ENCODE measurements at regions not wholly inside any gene's neighbourhood (a gene's known extent, or its start where the extent isn't known, plus 50 kb on each side); places are given as distances from the start of the nearest gene placed in this dataset.

GRCh38 chr4:29220761-29221160, 1499.4 kb upstream of the PCDH7 start:
- Histone ChIP-seq H3K9ac (ENCODE audit: low read length in 2 of 2) (no peak overlapping the region), H3K4me1 (ENCODE audit: control insufficient read depth, insufficient read depth, low read length) (no peaks in the 10 kb centered on the region), H3K36me3 (ENCODE audit: control insufficient read depth in 2 of 2, insufficient read depth in 2 of 2, low read length in 2 of 2) (no peaks in the 10 kb centered on the region), H3K27me3 (ENCODE audit: control insufficient read depth in 1 of 2, insufficient read depth in 2 of 2, low read length in 2 of 2) (no peaks in the 10 kb centered on the region), H3K9me3 (ENCODE audit: control insufficient read depth in 2 of 2, low read length in 2 of 2) (no peaks in the 10 kb centered on the region), H3K4me3 (ENCODE audit: low read length in 2 of 2) (no peak overlapping the region), H3K27ac (ENCODE audit: low read length) (no peak overlapping the region)

- no peaks in the 10 kb centered on the region for H3K4me1 ChIP-seq (ENCODE audit: control insufficient read depth, insufficient read depth, low read length)
- no peaks in the 10 kb centered on the region for H3K9me3 ChIP-seq (ENCODE audit: control insufficient read depth in 2 of 2, low read length in 2 of 2)
- no peaks in the 10 kb centered on the region for H3K27me3 ChIP-seq (ENCODE audit: control insufficient read depth in 1 of 2, insufficient read depth in 2 of 2, low read length in 2 of 2)
- H3K36me3 ChIP-seq (ENCODE audit: control insufficient read depth in 2 of 2, insufficient read depth in 2 of 2, low read length in 2 of 2), result no peaks in the 10 kb centered on the region
- H3K4me3 ChIP-seq (ENCODE audit: low read length in 2 of 2), result no peak overlapping the region
- H3K27ac ChIP-seq (ENCODE audit: low read length), result no peak overlapping the region
- no peak overlapping the region for H3K9ac ChIP-seq (ENCODE audit: low read length in 2 of 2)
These were observed 1495.3 kb upstream of the PCDH7 start for GRCh38 chr4:29224911-29225310.

GRCh38 chr4:29240641-29241040, 1479.5 kb upstream of the PCDH7 start:
- Histone ChIP-seq H3K9me3 (ENCODE audit: control insufficient read depth in 2 of 2, low read length in 2 of 2) (no peaks in the 10 kb centered on the region), H3K27me3 (ENCODE audit: control insufficient read depth in 1 of 2, insufficient read depth in 2 of 2, low read length in 2 of 2) (no peaks in the 10 kb centered on the region), H3K9ac (ENCODE audit: low read length in 2 of 2) (no peak overlapping the region), H3K4me3 (ENCODE audit: low read length in 2 of 2) (no peak overlapping the region), H3K4me1 (ENCODE audit: control insufficient read depth, insufficient read depth, low read length) (no peaks in the 10 kb centered on the region), H3K36me3 (ENCODE audit: control insufficient read depth in 2 of 2, insufficient read depth in 2 of 2, low read length in 2 of 2) (no peaks in the 10 kb centered on the region), H3K27ac (ENCODE audit: low read length) (no peak overlapping the region)

GRCh38 chr4:29243054-29243453, 1477.1 kb upstream of the PCDH7 start:
- H3K4me1 ChIP-seq (ENCODE audit: control insufficient read depth, insufficient read depth, low read length), result no peaks in the 10 kb centered on the region

GRCh38 chr4:29243851-29244250, 1476.3 kb upstream of the PCDH7 start:
- H3K9ac ChIP-seq (ENCODE audit: low read length in 2 of 2), result no peak overlapping the region

More at GRCh38 chr4:29243054-29243453, 1477.1 kb upstream of the PCDH7 start:
- Histone ChIP-seq H3K4me3 (ENCODE audit: low read length in 2 of 2) (no peak overlapping the region), H3K27me3 (ENCODE audit: control insufficient read depth in 1 of 2, insufficient read depth in 2 of 2, low read length in 2 of 2) (no peaks in the 10 kb centered on the region), H3K9me3 (ENCODE audit: control insufficient read depth in 2 of 2, low read length in 2 of 2) (no peaks in the 10 kb centered on the region), H3K27ac (ENCODE audit: low read length) (no peak overlapping the region), H3K9ac (ENCODE audit: low read length in 2 of 2) (no peak overlapping the region), H3K36me3 (ENCODE audit: control insufficient read depth in 2 of 2, insufficient read depth in 2 of 2, low read length in 2 of 2) (no peaks in the 10 kb centered on the region)

GRCh38 chr4:29259556-29259955, 1460.6 kb upstream of the PCDH7 start:
- no peaks in the 10 kb centered on the region for H3K9me3 ChIP-seq (ENCODE audit: control insufficient read depth in 2 of 2, low read length in 2 of 2)
- no peaks in the 10 kb centered on the region for H3K4me1 ChIP-seq (ENCODE audit: control insufficient read depth, insufficient read depth, low read length)
- H3K9ac ChIP-seq (ENCODE audit: low read length in 2 of 2), result no peak overlapping the region
- no peaks in the 10 kb centered on the region for H3K27me3 ChIP-seq (ENCODE audit: control insufficient read depth in 1 of 2, insufficient read depth in 2 of 2, low read length in 2 of 2)
- H3K36me3 ChIP-seq (ENCODE audit: control insufficient read depth in 2 of 2, insufficient read depth in 2 of 2, low read length in 2 of 2), result no peaks in the 10 kb centered on the region
- no peak overlapping the region for H3K27ac ChIP-seq (ENCODE audit: low read length)
- H3K4me3 ChIP-seq (ENCODE audit: low read length in 2 of 2), result no peak overlapping the region

More at GRCh38 chr4:29243851-29244250, 1476.3 kb upstream of the PCDH7 start:
- no peaks in the 10 kb centered on the region for H3K27me3 ChIP-seq (ENCODE audit: control insufficient read depth in 1 of 2, insufficient read depth in 2 of 2, low read length in 2 of 2)
- H3K9me3 ChIP-seq (ENCODE audit: control insufficient read depth in 2 of 2, low read length in 2 of 2), result no peaks in the 10 kb centered on the region
- no peaks in the 10 kb centered on the region for H3K4me1 ChIP-seq (ENCODE audit: control insufficient read depth, insufficient read depth, low read length)
- no peak overlapping the region for H3K4me3 ChIP-seq (ENCODE audit: low read length in 2 of 2)
- H3K36me3 ChIP-seq (ENCODE audit: control insufficient read depth in 2 of 2, insufficient read depth in 2 of 2, low read length in 2 of 2), result no peaks in the 10 kb centered on the region
- no peak overlapping the region for H3K27ac ChIP-seq (ENCODE audit: low read length)

GRCh38 chr4:29262986-29263385, 1457.2 kb upstream of the PCDH7 start:
- no peaks in the 10 kb centered on the region for H3K4me1 ChIP-seq (ENCODE audit: control insufficient read depth, insufficient read depth, low read length)
- H3K36me3 ChIP-seq (ENCODE audit: control insufficient read depth in 2 of 2, insufficient read depth in 2 of 2, low read length in 2 of 2), result no peaks in the 10 kb centered on the region
- no peaks in the 10 kb centered on the region for H3K27me3 ChIP-seq (ENCODE audit: control insufficient read depth in 1 of 2, insufficient read depth in 2 of 2, low read length in 2 of 2)
- no peak overlapping the region for H3K27ac ChIP-seq (ENCODE audit: low read length)
- no peak overlapping the region for H3K9ac ChIP-seq (ENCODE audit: low read length in 2 of 2)
- no peaks in the 10 kb centered on the region for H3K9me3 ChIP-seq (ENCODE audit: control insufficient read depth in 2 of 2, low read length in 2 of 2)
- H3K4me3 ChIP-seq (ENCODE audit: low read length in 2 of 2), result no peak overlapping the region

GRCh38 chr4:29276150-29276549, 1444.0 kb upstream of the PCDH7 start:
- Histone ChIP-seq H3K27me3 (ENCODE audit: control insufficient read depth in 1 of 2, insufficient read depth in 2 of 2, low read length in 2 of 2) (no peaks in the 10 kb centered on the region), H3K4me1 (ENCODE audit: control insufficient read depth, insufficient read depth, low read length) (no peaks in the 10 kb centered on the region), H3K4me3 (ENCODE audit: low read length in 2 of 2) (no peak overlapping the region), H3K27ac (ENCODE audit: low read length) (no peak overlapping the region), H3K36me3 (ENCODE audit: control insufficient read depth in 2 of 2, insufficient read depth in 2 of 2, low read length in 2 of 2) (no peaks in the 10 kb centered on the region), H3K9me3 (ENCODE audit: control insufficient read depth in 2 of 2, low read length in 2 of 2) (no peaks in the 10 kb centered on the region), H3K9ac (ENCODE audit: low read length in 2 of 2) (no peak overlapping the region)

- Histone ChIP-seq H3K4me1 (ENCODE audit: control insufficient read depth, insufficient read depth, low read length) (no peaks in the 10 kb centered on the region), H3K36me3 (ENCODE audit: control insufficient read depth in 2 of 2, insufficient read depth in 2 of 2, low read length in 2 of 2) (no peaks in the 10 kb centered on the region), H3K27me3 (ENCODE audit: control insufficient read depth in 1 of 2, insufficient read depth in 2 of 2, low read length in 2 of 2) (no peaks in the 10 kb centered on the region), H3K4me3 (ENCODE audit: low read length in 2 of 2) (no peak overlapping the region), H3K9me3 (ENCODE audit: control insufficient read depth in 2 of 2, low read length in 2 of 2) (no peaks in the 10 kb centered on the region), H3K27ac (ENCODE audit: low read length) (no peak overlapping the region), H3K9ac (ENCODE audit: low read length in 2 of 2) (no peak overlapping the region)
These were observed 1442.8 kb upstream of the PCDH7 start for GRCh38 chr4:29277381-29277780.

GRCh38 chr4:29278585-29278984, 1441.6 kb upstream of the PCDH7 start:
- Histone ChIP-seq H3K27me3 (ENCODE audit: control insufficient read depth in 1 of 2, insufficient read depth in 2 of 2, low read length in 2 of 2) (no peaks in the 10 kb centered on the region), H3K9ac (ENCODE audit: low read length in 2 of 2) (no peak overlapping the region), H3K9me3 (ENCODE audit: control insufficient read depth in 2 of 2, low read length in 2 of 2) (no peaks in the 10 kb centered on the region), H3K4me1 (ENCODE audit: control insufficient read depth, insufficient read depth, low read length) (no peaks in the 10 kb centered on the region), H3K4me3 (ENCODE audit: low read length in 2 of 2) (no peak overlapping the region), H3K27ac (ENCODE audit: low read length) (no peak overlapping the region), H3K36me3 (ENCODE audit: control insufficient read depth in 2 of 2, insufficient read depth in 2 of 2, low read length in 2 of 2) (no peaks in the 10 kb centered on the region)

GRCh38 chr4:29289118-29289517, 1431.1 kb upstream of the PCDH7 start:
- no peak overlapping the region for H3K9ac ChIP-seq (ENCODE audit: low read length in 2 of 2)
- no peak overlapping the region for H3K4me3 ChIP-seq (ENCODE audit: low read length in 2 of 2)
- H3K36me3 ChIP-seq (ENCODE audit: control insufficient read depth in 2 of 2, insufficient read depth in 2 of 2, low read length in 2 of 2), result no peaks in the 10 kb centered on the region
- H3K9me3 ChIP-seq (ENCODE audit: control insufficient read depth in 2 of 2, low read length in 2 of 2), result no peaks in the 10 kb centered on the region
- H3K27ac ChIP-seq (ENCODE audit: low read length), result no peak overlapping the region
- no peaks in the 10 kb centered on the region for H3K27me3 ChIP-seq (ENCODE audit: control insufficient read depth in 1 of 2, insufficient read depth in 2 of 2, low read length in 2 of 2)
- no peaks in the 10 kb centered on the region for H3K4me1 ChIP-seq (ENCODE audit: control insufficient read depth, insufficient read depth, low read length)
